GM23338 (cell line): ENCODE measurements at regions not wholly inside any gene's neighbourhood (a gene's known extent, or its start where the extent isn't known, plus 50 kb on each side); places are given as distances from the start of the nearest gene placed in this dataset.

Experiments
- ATAC-seq: fragments of 200-7000 bp; cut with Tn5 transposase; 3 replicates; pipeline ENCODE4 v1.9.1; 2020
- DNase-seq: peaks from one replicate; pipeline ENCODE4 v3.0.0-alpha.2; 2015; ENCODE audit warnings: low spot score
- H2AFZ ChIP-seq: fragments of 200-600 bp; sonication (generic); 2 replicates; pipeline ENCODE4 v1.8.0; 2016; ENCODE audit warnings: antibody characterized with exemption, mild to moderate bottlenecking, moderate library complexity
- H3F3A ChIP-seq: fragments of 200-600 bp; sonication (generic); replicated peaks from 2 replicates; pipeline ENCODE4 v1.8.0; 2017; ENCODE audit warnings: antibody characterized with exemption, mixed run types, low read depth
- H3K27ac ChIP-seq: fragments of 200-600 bp; sonication (generic); 2 replicates; pipeline ENCODE4 v1.6.1; 2016; ENCODE audit warnings: low read depth
- H3K27me3 ChIP-seq: fragments of 200-600 bp; sonication (generic); 2 replicates; pipeline ENCODE4 v1.8.0; 2016; ENCODE audit warnings: mild to moderate bottlenecking, mixed run types, moderate library complexity; ENCODE audit not compliant: insufficient read depth
- H3K36me3 ChIP-seq: fragments of 200-600 bp; sonication (generic); 2 replicates; pipeline ENCODE4 v1.8.0; 2016; ENCODE audit warnings: mild to moderate bottlenecking; ENCODE audit not compliant: insufficient read depth
- H3K4me1 ChIP-seq: fragments of 200-600 bp; sonication (generic); 2 replicates; pipeline ENCODE4 v1.8.0; 2016; ENCODE audit warnings: mild to moderate bottlenecking, moderate library complexity; ENCODE audit not compliant: insufficient read depth
- H3K4me2 ChIP-seq: fragments of 200-600 bp; sonication (generic); 2 replicates; pipeline ENCODE4 v1.7.1; 2017; ENCODE audit warnings: mixed run types
- H3K4me3 ChIP-seq: fragments of 200-600 bp; sonication (generic); 2 replicates; pipeline ENCODE4 v1.6.1; 2016; ENCODE audit warnings: mixed run types
- H3K79me2 ChIP-seq: fragments of 200-600 bp; sonication (generic); replicated peaks from 2 replicates; pipeline ENCODE4 v1.8.0; 2017; ENCODE audit warnings: mild to moderate bottlenecking; ENCODE audit not compliant: insufficient read depth
- H3K9me2 ChIP-seq: fragments of 200-600 bp; sonication (generic); 2 replicates; pipeline ENCODE4 v1.8.0; 2017; ENCODE audit not compliant: insufficient read depth
- H4K20me1 ChIP-seq: fragments of 200-600 bp; sonication (generic); replicated peaks from 2 replicates; pipeline ENCODE4 v1.8.0; 2017; ENCODE audit warnings: mild to moderate bottlenecking; ENCODE audit not compliant: insufficient read depth
- H3K27ac Mint-ChIP-seq: 2 replicates; pipeline ENCODE4 v1.8.0; 2020; ENCODE audit warnings: inconsistent platforms, mild to moderate bottlenecking, moderate library complexity, mixed read lengths
- H3K27me3 Mint-ChIP-seq: 3 replicates; pipeline ENCODE4 v1.8.0; 2022; ENCODE audit warnings: low read depth, mild to moderate bottlenecking, moderate library complexity, mixed read lengths, inconsistent platforms; ENCODE audit not compliant: insufficient read depth, poor library complexity
- H3K36me3 Mint-ChIP-seq: 3 replicates; pipeline ENCODE4 v1.8.0; 2021; ENCODE audit warnings: low read depth, mild to moderate bottlenecking, inconsistent platforms, moderate library complexity, mixed read lengths
- H3K4me1 Mint-ChIP-seq: 3 replicates; pipeline ENCODE4 v1.8.0; 2020; ENCODE audit warnings: mild to moderate bottlenecking, inconsistent platforms, mixed read lengths
- H3K4me3 Mint-ChIP-seq: 3 replicates; pipeline ENCODE4 v1.8.0; 2021; ENCODE audit warnings: moderate library complexity, mild to moderate bottlenecking, inconsistent platforms, mixed read lengths
- H3K9me3 Mint-ChIP-seq: 3 replicates; pipeline ENCODE4 v1.8.0; 2020; ENCODE audit warnings: moderate library complexity, mild to moderate bottlenecking, inconsistent platforms, mixed read lengths
- CREB1 ChIP-seq: fragments of 250-450 bp; sonication (Bioruptor Pico); IDR thresholded peaks from 2 replicates; pipeline ENCODE4 v1.5.0; 2020; ENCODE audit warnings: low read depth, mild to moderate bottlenecking, moderate library complexity
- CTCF ChIP-seq, 2 experiments: fragments of 200-600 bp in 1 of 2; sonication (generic) in 1 of 2; conservative IDR thresholded peaks; 2 replicates each; pipeline versions ENCODE4 v1.5.1 to v1.6.1; 2016 to 2017; ENCODE audit warnings: antibody characterized with exemption in 2 of 2, low read depth in 2 of 2, mild to moderate bottlenecking in 2 of 2, moderate library complexity in 1 of 2
- ETS1 ChIP-seq: IDR thresholded peaks from 2 replicates; pipeline ENCODE4 v1.6.1; 2016; ENCODE audit warnings: antibody characterized with exemption
- EZH2 ChIP-seq: fragments of 200-600 bp; sonication (generic); IDR thresholded peaks from one replicate; pipeline ENCODE4 v1.8.0; 2017; ENCODE audit warnings: antibody characterized with exemption, mild to moderate bottlenecking, low read depth; ENCODE audit not compliant: unreplicated experiment
- EZH2phosphoT487 ChIP-seq: fragments of 200-600 bp; sonication (generic); IDR thresholded peaks from one replicate; pipeline ENCODE4 v1.8.1; 2018; ENCODE audit warnings: antibody characterized with exemption; ENCODE audit not compliant: unreplicated experiment
- JUNB ChIP-seq: IDR thresholded peaks from one replicate; pipeline ENCODE4 v1.6.1; 2016; ENCODE audit warnings: antibody characterized with exemption; ENCODE audit not compliant: unreplicated experiment
- NANOG ChIP-seq: IDR thresholded peaks from 2 replicates; pipeline ENCODE4 v1.6.1; 2016; ENCODE audit warnings: antibody characterized with exemption, borderline replicate concordance
- POLR2AphosphoS5 ChIP-seq: IDR thresholded peaks from 2 replicates; pipeline ENCODE4 v1.6.1; 2016; ENCODE audit warnings: antibody characterized with exemption, low read depth
- REST ChIP-seq: IDR thresholded peaks from one replicate; pipeline ENCODE4 v1.6.1; 2018; ENCODE audit warnings: antibody characterized with exemption; ENCODE audit not compliant: unreplicated experiment
- STAT1 ChIP-seq: IDR thresholded peaks from one replicate; pipeline ENCODE4 v1.6.1; 2016; ENCODE audit warnings: antibody characterized with exemption; ENCODE audit not compliant: unreplicated experiment
- ZNF114 ChIP-seq: fragments of 250-450 bp; sonication (Bioruptor Pico); IDR thresholded peaks from 2 replicates; pipeline ENCODE4 v1.5.0; 2020; ENCODE audit warnings: mild to moderate bottlenecking, moderate library complexity
- ZNF462 ChIP-seq: fragments of 250-450 bp; sonication (Bioruptor Pico); IDR thresholded peaks from 2 replicates; pipeline ENCODE4 v1.5.0; 2020; ENCODE audit warnings: mild to moderate bottlenecking, moderate library complexity

GRCh38 chr3:70882104-70882503, 569.7 kb upstream of the MDFIC2 start:
- H3K27me3 Mint-ChIP-seq = no peaks in the 10 kb centered on the region

More at GRCh38 chr3:70882104-70882503, 569.7 kb upstream of the MDFIC2 start:
- H3K27ac ChIP-seq = no peak overlapping the region
- H3K9me2 ChIP-seq = peaks cover 21% of the 10 kb centered on the region; the same call in 1 of the 2 replicates
- H3K79me2 ChIP-seq = no peaks in the 10 kb centered on the region
- H3K4me2 ChIP-seq = no peak overlapping the region
- H3K36me3 ChIP-seq = no peaks in the 10 kb centered on the region
- H3K4me1 ChIP-seq = no peaks in the 10 kb centered on the region
- no peak overlapping the region for H2AFZ ChIP-seq
- Mint-ChIP-seq H3K27ac (no peak overlapping the region), H3K36me3 (no peaks in the 10 kb centered on the region), H3K4me3 (no peak overlapping the region), H3K4me1 (no peaks in the 10 kb centered on the region), H3K9me3 (peaks cover 10% of the 10 kb centered on the region; the same call in 2 of the 3 replicates)
- no peaks in the 10 kb centered on the region for H3F3A ChIP-seq
- no peak for ATAC-seq
- no peak overlapping the region for H3K4me3 ChIP-seq
- TF ChIP-seq CTCF (conservative IDR thresholded peaks at IDR 0.05; ENCODE audit: low read depth in 2 of 2) (no peak), ETS1 (no peak), POLR2AphosphoS5 (no peak), REST (no peak), ZNF462 (CRISPR knock-in tag) (no peak), EZH2 (no peak), EZH2phosphoT487 (no peak), CREB1 (CRISPR knock-in tag) (no peak), STAT1 (no peak), JUNB (no peak), NANOG (no peak), ZNF114 (CRISPR knock-in tag) (no peak)
- no peak for DNase-seq
- no peaks in the 10 kb centered on the region for H4K20me1 ChIP-seq
- H3K27me3 ChIP-seq = no peaks in the 10 kb centered on the region
